Eye (tissue), 1 donor: ENCODE measurements at regions not wholly inside any gene's neighbourhood (a gene's known extent, or its start where the extent isn't known, plus 50 kb on each side); places are given as distances from the start of the nearest gene placed in this dataset.
"Not testable (repeated sequence)": the region's sequence is repeated elsewhere in the genome, so short reads cannot be mapped to it uniquely, and the experiment has no call there.

Source experiments
- DNase-seq: peaks from one replicate; pipeline ENCODE4 v3.0.0-alpha.2; 2015

DNA sequence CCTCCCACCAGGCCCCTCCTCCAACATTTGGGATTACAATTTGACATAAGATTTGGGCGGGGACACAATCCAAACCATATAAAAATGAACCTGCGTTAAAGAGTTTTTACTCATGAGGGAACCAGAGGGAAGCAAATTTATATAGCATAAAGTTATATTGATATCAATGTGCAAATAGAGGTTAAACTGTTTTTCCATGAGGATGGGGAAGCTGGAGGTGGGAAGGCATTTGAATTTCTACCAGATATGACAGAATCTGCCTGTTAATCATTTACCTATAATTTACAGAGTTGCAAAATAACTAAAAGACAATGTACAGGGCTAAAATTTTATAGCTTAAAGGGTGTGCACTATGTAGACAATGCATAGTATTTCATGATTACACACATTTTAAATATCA is 322.0 kb upstream of the FKBP1C start:
- DNase-seq, result no peak

DNA sequence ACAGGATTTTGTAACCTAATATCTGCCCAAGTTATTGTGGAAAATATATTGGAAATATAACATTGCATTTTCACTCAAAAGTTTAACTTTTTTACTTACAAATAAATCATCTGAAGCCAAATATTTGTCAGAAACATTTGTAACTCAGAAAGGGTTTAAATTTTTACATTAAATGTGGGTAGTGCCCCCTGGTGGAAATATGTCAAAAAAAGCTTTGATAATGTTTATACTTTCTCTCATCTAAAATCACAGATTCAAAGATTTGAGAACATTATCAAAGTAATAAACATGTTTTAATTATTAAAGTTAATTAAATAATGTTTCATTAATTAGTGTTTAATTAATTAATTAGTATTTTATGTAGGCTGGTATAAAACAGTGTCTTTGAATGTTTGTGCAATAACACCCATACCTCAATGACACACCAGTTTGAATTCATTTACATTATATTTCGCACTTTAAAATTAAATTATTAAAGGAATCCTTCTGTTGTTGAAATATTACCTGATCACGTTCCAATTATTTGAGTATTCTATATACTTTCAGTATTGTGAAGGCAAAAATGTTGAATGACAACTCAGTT is 320.1 kb upstream of the FKBP1C start:
- DNase-seq, result peak; percentile 44

DNA sequence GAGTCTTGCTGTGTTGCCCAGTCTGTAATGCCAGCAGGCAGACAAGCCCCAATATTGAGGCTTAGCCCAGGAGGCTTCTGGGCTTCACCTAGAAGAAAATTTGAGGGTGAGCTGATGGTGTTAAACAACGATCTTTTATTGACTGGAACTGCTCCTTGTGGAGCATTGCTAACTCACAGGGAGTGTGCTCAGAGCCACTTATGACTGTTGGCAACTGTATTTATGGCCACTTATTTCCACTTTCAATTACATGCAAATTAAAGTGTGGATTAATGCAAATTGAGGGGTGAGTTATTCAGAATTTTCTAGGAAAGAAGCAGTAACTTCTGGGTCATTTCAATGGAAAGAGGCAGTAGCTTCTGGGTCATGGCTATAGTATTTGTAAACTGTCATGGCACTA is 317.2 kb upstream of the FKBP1C start:
- DNase-seq, result no peak

DNA sequence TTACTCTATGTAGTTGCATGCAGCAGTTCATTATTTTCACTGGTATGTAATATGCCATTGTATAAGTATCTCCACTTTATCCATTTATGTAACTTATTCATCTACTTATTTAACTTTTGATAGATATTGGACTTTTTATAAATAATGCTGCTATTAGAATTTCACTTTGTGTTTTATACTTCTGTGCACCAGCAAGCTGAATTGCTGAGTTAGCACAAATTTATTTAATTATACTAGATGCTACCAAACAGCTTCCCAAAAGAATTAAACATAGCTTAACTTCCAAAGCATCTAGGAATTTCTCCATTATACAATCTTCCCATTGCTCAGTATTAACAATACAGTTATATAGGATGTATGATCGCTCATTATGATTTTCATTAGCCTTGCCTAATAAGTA is 308.0 kb upstream of the FKBP1C start:
- DNase-seq, result no peak

DNA sequence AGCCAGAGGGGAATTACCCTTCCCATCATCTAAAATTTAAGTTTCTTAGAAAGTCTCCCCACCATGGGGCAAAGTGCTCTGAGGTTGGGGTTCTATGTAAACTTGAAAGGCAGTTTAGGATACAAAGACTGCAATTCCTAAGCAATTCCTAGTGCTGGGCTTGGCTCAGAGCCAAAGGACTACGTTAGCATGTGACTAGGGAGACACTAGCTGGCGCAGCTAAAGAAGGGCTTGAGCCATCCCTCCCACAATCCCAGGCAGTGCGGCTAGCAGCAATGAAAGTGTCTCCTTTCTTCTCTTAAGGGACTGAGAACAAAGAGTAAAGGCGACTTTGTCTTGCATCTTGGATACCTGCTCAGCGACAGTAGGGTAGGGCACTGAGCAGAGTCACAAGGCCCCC is 306.6 kb upstream of the FKBP1C start:
- DNase-seq, result no peak

DNA sequence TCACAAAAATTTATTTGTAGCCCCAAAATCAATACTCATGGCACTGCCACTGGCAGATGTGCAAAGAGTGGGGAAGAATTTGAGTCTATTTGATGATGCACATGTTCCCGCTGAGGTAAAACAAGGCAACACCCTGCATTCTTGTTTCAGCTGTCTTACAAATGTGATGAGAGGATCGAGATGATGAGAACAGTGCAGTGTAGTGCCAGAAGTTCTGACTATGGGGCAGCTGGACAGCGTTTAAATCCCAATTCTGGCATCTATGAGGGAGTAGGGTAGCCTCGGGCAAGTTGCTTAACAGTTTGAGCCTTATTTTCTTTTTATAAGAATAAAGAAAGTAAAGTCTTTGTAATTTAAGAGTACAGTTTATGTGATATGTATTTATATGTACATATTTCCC is 296.7 kb upstream of the FKBP1C start:
- no peak for DNase-seq

DNA sequence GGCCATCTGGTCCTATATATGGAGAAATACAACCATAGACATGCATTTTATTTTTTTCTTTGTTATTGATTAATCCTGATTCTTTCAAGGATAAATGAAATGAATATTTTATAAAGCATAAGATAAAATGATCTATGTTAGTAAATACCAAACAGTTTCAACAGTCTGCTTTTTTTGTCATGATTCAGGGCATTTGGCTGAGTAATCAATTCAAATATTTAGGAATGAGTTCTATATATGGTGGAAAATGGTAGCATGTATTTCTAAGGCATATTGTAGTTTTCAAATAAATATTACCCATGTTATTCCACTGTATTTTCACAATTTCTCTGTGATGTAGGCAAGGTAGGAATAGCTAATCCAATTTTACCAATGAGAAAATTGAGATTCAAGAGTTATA is 287.5 kb upstream of the FKBP1C start:
- no peak for DNase-seq

DNA sequence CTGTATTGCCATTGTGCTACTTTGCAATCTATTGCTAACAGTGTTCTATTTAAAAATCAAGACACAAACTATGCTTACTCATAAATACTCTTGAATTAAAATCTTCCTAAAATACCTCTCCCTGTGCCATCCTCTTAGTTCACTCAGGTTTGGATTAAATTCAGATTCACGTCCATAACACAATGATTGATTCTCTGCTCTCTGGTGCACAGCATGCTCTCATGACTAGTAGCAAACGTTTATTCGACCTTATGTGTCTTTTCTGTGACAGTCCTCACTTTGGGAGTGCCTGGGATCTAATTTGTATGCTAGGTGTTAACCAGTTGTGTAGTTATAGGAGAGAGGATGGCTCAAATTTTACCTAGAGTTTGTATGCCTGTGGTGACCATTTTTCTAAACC is 270.4 kb upstream of the FKBP1C start:
- DNase-seq, result no peak

DNA sequence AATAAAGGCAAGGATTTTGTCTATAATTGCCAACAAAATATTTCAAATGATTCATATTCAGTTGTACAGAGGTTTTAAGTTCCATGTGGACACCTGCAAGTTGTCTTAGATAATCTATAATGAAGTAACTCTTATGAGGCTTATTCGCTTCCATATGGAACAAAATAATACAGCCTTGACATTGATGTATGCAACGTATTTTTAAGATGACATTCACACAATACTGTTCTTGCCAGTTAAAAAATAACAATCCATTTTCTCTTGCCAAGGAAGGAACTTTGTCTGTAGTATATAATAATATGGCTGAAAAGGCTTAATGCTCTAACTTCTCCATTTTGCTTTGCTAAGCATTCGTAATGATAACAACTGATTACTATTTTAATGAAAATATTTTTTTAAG is 269.3 kb upstream of the FKBP1C start:
- no peak for DNase-seq

DNA sequence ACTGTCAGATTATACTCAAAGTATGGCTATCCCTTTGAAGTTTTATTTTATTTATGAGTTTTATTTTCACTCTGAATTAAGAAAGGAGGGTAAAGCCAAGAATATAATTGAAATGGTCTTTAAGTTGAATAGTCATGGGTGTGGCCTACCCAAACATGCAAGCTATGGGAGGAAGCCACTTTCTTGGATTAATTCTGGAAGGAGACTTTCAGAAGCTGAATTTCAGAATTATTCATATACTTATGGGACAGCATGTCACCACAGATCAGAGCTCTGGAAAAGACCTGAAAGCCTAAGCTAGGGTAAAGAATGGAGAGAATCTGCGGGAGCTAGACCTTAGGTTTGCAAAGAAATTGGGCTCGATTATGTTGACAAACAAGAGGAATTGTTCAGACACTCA is 242.4 kb upstream of the FKBP1C start:
- no peak for DNase-seq

DNA sequence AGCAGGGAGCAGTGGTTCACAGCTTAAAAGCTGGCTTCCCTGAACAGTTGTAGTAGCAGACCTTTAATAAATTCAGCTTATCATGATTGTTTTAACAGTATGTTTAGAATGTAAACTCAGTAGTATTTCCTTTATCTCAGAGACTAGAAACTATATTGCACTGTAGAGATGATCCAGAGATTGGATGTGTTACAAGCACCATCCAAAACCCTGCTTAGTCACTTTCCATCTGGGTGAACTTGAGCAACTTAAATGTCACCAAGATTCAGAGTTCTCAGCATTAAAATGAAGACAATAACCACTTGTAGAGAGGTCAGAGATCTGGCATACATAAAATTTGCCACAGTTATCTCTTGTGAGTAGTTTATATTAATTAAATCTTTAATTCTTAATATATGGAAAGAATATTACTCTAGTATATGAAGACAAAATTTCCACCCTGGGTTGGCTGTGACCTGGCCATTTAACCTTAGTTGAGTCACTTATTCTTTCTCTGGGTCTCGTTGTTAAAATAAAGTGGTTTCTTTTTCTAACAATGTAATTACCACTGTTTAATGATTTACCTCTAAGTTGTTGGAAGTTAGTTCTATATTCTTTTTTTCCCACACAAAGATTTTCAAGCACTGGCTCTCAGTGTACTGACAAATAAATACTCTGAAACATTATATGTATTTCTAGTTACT is 239.2 kb upstream of the FKBP1C start:
- no peak for DNase-seq

DNA sequence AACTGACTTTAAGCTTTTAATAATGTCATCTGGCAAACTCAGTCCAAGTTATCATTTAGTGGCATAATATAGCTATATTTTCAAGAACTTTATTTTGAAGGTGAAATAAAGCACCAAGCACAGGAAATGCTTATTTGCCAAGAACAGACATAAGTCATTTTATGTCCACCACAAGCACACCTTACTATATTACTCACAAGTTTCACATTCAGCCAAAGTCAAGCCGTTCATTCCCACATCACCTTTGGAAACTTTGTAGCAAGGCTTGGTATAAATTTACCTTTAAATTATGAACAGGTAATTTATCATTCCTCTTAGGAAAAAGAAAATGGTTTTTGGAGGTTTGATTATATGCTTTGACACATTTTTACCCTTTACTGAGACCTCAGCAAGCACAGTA is 236.8 kb upstream of the FKBP1C start:
- no peak for DNase-seq

DNA sequence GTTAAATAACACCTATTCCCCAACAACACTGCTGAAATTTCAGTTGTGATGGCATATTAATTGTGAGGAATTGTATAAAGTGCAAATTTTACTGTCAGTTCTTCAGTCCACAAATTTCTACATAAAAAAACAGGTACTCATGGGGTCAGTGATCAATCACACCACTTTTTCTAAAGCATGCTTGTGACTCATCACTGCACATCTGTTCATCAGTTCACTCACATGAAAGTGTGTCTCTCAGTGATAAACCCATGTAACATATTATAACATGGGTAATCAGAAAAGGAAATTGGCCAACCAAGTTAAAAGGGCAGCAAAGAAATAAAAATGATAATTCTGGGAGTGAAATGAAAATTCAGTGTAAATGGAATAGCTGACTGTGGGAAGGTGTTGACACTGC is 234.7 kb upstream of the FKBP1C start:
- no peak for DNase-seq

DNA sequence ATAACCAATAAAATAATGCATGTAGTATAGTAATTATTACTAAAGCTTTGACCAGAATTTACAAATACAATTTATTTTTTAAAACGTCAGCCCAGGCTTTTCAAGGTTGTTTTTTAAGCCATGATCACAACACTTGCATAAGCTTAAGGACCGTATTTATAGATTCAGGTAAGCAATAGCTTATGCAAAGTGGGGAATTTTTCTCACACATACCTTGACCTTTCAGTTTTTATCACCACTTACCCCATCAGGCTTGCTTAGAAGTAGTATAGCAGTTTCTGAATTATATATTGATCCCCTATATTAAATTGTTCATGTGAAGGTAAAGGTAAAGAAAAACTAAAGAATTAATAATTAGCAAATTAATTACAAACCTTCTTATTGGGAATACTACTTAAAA is 232.3 kb upstream of the FKBP1C start:
- DNase-seq, result no peak

DNA sequence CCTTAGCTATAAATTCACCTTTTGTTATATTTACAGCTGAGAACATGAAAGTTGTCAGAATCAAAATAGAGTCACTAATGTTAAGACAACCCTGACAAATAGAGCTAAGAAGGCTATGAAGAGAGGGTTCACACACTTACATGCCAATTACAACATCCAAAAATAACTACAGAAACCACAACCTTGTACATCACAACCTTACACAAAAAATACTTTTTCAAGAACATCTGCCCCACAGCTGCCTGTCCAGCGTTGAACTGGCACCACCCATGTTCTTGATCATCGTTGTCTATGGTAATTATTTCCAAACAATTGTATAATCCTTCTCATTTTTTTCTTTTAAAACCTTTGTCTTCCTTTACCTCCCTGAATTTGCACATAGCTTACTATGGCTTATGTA is 231.2 kb upstream of the FKBP1C start:
- no peak for DNase-seq

DNA sequence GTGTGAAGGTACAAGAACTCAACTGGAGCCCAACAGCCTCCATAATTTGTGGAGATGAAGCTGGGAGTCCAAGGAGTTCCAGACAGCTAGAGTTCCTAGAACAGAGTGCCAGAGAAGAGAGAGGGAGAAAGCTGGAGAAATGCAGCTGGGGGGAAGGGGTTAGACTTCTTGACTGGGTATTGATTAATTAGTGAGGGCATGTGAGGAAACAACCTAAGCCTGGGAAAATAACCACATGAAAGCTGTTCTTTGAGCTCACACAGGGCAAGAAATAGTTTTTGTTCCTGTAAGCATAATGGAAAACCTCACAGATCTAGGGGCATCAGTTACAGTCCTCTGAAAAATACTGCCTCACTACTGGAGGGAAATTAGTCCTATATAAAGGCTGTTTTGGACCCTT is 230.5 kb upstream of the FKBP1C start:
- DNase-seq, result no peak

DNA sequence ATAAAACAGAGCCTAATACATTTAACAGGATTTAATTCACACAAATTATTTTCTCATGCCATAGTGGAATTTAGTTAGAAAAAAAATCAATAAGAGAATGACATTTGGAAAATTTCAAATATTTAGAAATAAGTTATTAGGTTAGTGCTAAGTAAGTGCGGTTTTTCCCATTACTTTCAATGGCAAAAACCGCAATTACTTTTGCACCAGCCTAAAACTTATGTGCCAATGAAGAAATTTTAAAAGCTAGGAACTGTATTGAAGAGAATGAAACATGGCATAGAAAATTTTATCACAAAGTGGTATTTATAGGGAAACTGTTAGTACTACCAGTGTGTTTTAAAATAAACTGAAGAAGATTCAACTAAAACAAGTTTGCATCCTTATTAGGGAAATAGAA is 228.3 kb upstream of the FKBP1C start:
- DNase-seq, result no peak

DNA sequence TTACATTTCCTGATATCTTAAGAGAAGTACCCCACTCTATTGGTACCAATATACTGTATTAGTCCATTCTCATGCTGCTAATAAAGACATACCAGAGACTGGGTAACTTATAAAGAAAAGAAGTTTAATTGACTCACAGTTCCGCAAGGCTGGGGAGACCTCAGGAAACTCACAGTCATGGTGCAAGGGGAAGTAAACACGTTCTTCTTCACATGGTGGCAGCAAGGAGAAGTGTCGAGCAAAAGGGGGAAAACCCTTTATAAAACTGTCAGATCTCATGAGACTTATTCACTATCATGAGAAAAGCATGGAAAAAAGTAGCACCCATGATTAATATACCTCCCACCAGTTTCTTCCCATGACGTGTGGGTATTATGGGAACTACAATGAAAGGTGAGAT is 219.6 kb upstream of the FKBP1C start:
- not testable (repeated sequence) for DNase-seq

DNA sequence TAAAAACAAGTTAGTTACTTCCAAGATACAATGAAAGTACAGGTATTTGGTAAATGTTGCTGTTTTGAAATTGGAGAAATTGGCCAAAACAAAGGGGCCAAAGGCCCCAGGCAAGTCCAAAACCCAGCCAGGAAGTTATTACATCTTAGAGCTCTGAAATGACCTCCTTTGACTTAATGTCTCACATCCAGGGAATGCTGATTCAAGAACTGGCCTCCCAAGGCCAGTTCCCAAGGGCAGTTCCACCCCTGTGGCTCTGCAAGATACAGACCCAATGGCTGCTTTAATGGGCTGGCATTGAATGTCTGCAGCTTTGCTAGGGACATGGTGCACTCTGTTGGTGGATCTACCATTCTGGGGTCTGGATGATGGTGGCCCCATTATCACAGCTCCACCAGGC is 217.3 kb upstream of the FKBP1C start:
- DNase-seq, result no peak

DNA sequence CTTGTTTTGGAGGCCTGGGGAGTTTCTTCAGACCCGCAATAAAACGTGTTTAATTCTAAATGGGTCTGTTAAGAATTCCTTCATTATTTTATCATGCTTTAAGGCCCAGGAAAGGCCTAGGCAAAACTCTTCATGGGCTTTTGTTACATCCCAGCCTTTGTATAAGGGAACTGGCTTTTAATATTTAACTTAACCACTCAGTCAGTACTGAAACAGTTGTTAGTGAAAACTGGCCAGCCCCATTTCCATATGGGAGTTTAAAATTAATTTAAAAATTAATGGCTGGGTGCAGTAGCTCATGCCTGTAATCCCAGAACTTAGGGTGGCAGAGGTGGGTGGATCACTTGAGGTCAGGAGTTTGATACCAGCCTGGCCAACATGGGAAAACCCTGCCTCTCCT is 213.2 kb upstream of the FKBP1C start:
- DNase-seq, result no peak

DNA sequence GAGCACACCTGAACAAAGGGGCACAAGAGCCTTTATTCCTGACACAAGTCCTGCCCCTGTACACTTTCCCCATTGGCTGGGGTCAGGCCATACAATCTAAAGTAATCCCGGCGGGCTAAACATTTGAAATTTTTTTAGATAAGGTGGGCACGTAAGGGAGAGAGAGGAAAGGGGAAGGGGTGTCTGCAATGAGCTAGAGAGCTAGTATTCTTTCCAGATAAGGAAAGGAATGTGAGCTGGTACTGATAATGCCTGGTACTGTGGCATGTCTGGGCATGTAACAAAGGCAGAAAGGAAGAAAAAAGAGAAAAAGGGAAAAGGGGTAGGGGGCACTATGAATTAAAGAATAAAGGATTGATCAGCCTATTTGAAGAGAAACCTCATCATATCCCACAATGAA is 212.0 kb upstream of the FKBP1C start:
- DNase-seq, result not testable (repeated sequence)

DNA sequence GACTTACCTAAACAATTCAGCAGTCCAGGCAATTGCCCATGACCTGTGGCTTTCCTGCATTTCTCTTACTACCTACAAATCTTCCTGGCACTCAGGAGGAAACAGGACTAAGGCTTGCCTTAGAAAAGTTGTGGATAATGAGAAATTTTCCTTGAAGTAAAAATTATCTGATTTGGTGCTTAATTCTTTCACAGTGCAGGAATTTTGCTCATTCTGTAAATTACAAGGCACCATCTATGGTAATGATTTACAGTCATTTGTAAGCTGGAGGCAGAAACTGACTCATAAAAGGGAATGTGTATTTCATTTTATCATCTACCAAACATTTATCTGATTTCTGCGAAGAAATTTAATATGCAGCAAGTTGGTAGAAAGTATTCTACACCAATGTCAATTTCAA is 211.5 kb upstream of the FKBP1C start:
- no peak for DNase-seq

DNA sequence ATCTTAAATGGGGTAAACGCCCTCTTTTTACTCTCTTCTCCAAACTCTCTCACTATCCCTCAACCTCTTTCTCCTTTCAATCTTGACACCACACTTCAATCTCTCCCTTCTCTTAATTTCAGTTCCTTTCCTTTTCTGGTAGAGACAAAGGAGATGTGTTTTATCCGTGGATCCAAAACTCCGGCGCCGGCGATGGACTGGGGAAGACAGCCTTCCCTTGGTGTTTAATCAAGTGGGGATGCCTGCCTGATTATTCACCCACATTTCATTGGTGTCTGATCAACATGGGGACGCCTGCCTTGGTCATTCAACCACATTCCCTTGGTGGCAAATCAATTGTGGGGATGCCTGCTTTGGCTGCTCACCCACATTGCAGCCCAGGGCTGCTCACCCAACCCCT is 205.3 kb upstream of the FKBP1C start:
- not testable (repeated sequence) for DNase-seq

DNA sequence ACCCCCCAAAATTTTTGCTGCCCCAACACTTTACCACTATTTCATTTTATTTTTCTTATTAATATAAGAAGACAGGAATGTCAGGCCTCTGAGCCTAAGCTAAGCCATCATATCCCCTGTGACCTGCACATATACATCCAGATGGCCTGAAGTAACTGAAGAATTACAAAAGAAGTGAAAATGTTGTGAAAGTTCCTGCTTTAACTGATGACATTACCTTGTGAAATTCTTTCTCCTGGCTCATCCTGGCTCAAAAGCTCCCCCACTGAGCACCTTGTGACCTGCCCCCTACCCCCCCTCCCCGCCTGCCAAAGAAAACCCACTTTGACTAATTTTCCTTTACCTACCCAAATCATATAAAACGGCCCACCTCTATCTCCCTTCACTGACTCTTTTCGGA is 200.3 kb upstream of the FKBP1C start:
- DNase-seq, result not testable (repeated sequence)

DNA sequence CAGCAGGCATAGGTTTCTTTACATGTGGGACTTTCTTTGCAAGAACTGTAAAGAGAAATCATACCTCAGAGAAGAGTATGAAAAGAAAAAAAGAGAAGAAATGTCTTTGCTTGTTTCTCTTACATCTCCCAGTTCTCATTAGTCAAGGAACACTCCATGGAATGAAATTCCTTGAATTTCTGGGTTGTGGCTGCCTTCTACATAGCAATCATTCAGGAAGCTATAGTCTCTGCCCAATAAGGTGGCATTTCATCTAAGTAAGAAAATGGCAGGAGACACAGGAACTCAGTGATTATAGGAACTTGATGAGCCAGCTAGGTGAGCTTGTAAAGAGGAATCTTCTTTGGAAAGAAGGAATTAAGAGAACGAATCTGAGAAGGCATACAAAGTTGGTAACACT is 197.0 kb upstream of the FKBP1C start:
- DNase-seq, result no peak
